Gastrocnemius medialis (tissue), 4 donors: ENCODE measurements at regions not wholly inside any gene's neighbourhood (a gene's known extent, or its start where the extent isn't known, plus 50 kb on each side); places are given as distances from the start of the nearest gene placed in this dataset.

Experiments
- ATAC-seq, 2 donors: fragments of 150-250 bp; one replicate each; pipeline ENCODE4 v1.9.1; 2016
- DNase-seq, 2 donors: peaks; one replicate each; pipeline ENCODE4 v3.0.0-alpha.2; 2019
- H3K27ac ChIP-seq, 4 donors: fragments of 200-600 bp; sonication (generic); 1 replicate in 1 of 4; 2 replicates in 3 of 4; pipeline ENCODE4 v1.5.1; 2016 to 2018; ENCODE audit warnings: mild to moderate bottlenecking in 2 of 4, moderate library complexity in 1 of 4
- H3K27me3 ChIP-seq, 3 donors: fragments of 200-600 bp; sonication (generic) in 2 of 3; 1 replicate in 1 of 3; 2 replicates in 2 of 3; pipeline versions ENCODE4 v1.5.1 to v1.6.0; 2016 to 2019; ENCODE audit warnings: mild to moderate bottlenecking in 1 of 3, moderate library complexity in 1 of 3
- H3K36me3 ChIP-seq, 2 donors: fragments of 200-600 bp; sonication (generic) in 1 of 2; one replicate each; pipeline ENCODE4 v1.5.1; 2017 to 2018
- H3K4me1 ChIP-seq, 2 donors: fragments of 200-600 bp; sonication (generic) in 1 of 2; one replicate each; pipeline ENCODE4 v1.5.1; 2016 to 2017; ENCODE audit warnings: mild to moderate bottlenecking in 2 of 2
- H3K4me3 ChIP-seq, 4 donors: fragments of 200-600 bp; sonication (generic) in 3 of 4; 1 replicate in 1 of 4; 2 replicates in 3 of 4; pipeline ENCODE4 v1.5.1; 2016 to 2019; ENCODE audit warnings: mild to moderate bottlenecking in 2 of 4
- H3K9me3 ChIP-seq, 3 donors: fragments of 200-600 bp; sonication (generic) in 2 of 3; 1 replicate in 1 of 3; 2 replicates in 2 of 3; pipeline ENCODE4 v1.5.1; 2016 to 2019
- POLR2A ChIP-seq, 2 donors: fragments of 450-650 bp; IDR thresholded peaks; one replicate each; pipeline ENCODE4 v1.6.1; 2017; ENCODE audit warnings: antibody characterized with exemption in 2 of 2, mild to moderate bottlenecking in 2 of 2, moderate library complexity in 2 of 2
- in situ Hi-C, 4 donors: fragments of 200-750 bp; cut with MboI; loops; one replicate each; pipeline versions ENCODE4 v1.15.0 to v1.8.0; 2017; ENCODE audit warnings: low sequenced_read_pairs in 4 of 4
- intact Hi-C: fragments of 100-400 bp; cut with DNase I; formaldehyde crosslinking; loops from one replicate; pipeline ENCODE4 v1.15.1; 2023; ENCODE audit warnings: low total_unique reads
- TF ChIP-seq, protein P1 (sequence below), 5 experiments: fragments of 450-650 bp in 3 of 5; fragments of 200-600 bp in 2 of 5; sonication (generic) in 2 of 5; IDR thresholded peaks in 4 of 5; conservative IDR thresholded peaks in 1 of 5; 1 replicate in 4 of 5; 2 replicates in 1 of 5; pipeline ENCODE4 v1.5.1; 2016 to 2019; ENCODE audit warnings: antibody characterized with exemption in 5 of 5, mild to moderate bottlenecking in 3 of 5, moderate library complexity in 3 of 5

DNA sequence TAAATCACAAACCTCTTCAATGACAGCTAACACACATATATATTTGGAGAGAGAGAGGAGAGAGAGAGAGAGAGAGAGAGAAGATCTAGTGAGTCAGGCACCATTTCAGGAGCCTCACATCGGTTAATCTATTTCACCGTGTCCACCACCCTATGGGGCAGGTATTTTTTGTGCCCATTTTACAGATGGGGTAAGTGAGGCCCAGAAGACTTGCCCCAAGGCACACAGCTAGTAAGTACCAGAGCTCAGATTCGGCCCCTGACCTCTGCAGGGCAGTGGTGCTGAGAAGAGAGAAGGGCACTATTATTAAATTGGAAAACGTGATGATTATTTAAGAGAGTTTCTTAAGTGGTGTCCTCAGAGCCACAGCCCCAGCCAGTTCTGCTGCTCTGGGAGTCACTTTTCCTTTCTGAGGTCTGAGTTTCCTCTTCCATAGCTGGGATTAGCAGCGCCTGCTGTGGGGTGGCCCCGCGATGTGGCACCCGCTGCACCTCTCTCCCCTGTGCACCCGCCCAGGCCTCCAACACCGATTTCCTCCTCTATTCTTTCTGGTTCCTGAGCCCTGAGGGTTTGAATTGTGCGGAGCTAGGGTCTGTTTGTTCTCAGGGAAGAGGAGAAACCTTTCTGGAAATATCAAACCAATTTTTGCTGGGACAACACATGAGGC is 303.9 kb downstream of the IRF8 start:
- in situ Hi-C loops, result no loop called here
- intact Hi-C loops, result no loop called here
- no peaks in the 10 kb centered on the region for H3K9me3 ChIP-seq
- no peaks in the 10 kb centered on the region for H3K4me1 ChIP-seq
- ATAC-seq (no peak), DNase-seq (no peak)
- TF ChIP-seq POLR2A (IDR thresholded peaks at IDR 0.05), result no peak
- TF ChIP-seq, protein P1, sequence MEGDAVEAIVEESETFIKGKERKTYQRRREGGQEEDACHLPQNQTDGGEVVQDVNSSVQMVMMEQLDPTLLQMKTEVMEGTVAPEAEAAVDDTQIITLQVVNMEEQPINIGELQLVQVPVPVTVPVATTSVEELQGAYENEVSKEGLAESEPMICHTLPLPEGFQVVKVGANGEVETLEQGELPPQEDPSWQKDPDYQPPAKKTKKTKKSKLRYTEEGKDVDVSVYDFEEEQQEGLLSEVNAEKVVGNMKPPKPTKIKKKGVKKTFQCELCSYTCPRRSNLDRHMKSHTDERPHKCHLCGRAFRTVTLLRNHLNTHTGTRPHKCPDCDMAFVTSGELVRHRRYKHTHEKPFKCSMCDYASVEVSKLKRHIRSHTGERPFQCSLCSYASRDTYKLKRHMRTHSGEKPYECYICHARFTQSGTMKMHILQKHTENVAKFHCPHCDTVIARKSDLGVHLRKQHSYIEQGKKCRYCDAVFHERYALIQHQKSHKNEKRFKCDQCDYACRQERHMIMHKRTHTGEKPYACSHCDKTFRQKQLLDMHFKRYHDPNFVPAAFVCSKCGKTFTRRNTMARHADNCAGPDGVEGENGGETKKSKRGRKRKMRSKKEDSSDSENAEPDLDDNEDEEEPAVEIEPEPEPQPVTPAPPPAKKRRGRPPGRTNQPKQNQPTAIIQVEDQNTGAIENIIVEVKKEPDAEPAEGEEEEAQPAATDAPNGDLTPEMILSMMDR (IDR thresholded peaks at IDR 0.05 in 4 of 5, conservative IDR thresholded peaks at IDR 0.05 in 1 of 5), result no peak
- peaks cover 35 to 36% (median 36%) of the 10 kb centered on the region in 3 donors for H3K27me3 ChIP-seq
- no peak overlapping the region for H3K4me3 ChIP-seq
- H3K27ac ChIP-seq, result no peak overlapping the region
- H3K36me3 ChIP-seq, result no peaks in the 10 kb centered on the region

DNA sequence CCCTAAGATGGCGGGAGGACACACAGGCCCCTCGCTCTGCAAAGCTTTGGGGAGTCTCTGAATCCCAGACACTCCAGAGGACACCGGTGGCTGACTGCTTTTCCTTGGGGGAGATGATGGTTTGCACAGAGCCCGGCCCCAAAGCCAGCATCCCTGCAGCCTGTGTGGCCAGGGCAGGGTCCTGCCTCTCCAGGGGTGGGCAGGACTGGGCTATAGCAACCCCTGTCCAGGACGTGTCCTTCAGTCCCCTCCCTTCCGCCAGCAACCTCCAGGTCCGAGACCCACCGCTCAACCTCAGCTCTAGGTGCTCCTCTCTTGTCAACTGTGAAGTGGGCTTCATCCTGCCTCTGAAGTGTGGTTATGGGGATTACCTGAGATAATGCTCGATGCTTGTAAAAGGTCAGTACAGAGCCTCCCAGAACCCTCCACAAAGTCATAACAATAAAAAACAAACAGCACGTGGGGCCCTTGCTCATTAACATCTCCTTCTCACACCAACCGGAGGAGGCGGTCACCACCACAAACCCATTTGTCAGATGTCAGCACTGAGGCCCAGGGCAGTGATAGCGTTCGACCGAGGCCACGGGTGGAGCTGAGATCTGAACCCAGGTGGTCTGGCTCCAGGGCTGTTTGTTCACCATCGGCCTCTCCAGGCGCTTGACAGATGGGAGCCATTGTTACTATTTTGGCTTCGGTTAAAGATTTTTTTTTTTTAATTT is 304.8 kb downstream of the IRF8 start:
- no peak overlapping the region for H3K4me3 ChIP-seq

DNA sequence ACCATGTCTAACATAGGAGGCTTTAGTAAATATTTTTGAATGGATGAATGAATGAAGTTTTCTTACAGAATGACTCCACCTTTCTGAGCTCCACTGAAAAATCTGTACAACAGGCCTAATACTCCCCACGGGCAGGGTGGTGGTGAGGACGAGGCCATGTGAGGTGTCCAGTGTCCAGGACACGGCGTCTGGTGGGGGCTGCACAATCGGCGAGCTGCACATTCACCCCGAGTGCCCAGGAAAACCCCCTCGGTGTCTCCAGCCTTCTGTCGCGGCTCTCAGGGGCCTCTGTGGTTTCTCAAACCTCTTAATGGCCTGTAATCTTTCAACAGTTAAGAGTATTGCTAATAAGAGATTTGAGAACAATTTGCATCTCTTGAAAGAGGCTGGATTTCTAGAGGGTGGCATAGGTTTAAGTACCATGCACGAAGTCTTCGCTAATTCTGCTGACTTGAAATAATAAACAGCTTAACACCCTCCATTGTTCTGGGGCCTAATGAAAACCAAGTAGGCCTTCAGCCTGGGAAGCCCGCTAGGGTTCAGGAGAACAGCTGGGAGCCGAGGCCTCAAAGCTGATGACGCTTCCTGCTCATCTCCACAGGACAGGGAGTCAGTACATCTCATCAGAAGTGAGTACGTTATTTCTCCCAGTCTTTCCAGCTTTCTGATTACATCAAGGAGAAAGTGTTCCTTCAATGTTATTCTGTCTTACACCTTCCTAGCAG is 304.6 kb upstream of the FOXF1 start:
- TF ChIP-seq, protein P1 (IDR thresholded peaks at IDR 0.05 in 4 of 5, conservative IDR thresholded peaks at IDR 0.05 in 1 of 5), result no peak
- no peaks in the 10 kb centered on the region for H3K9me3 ChIP-seq
- H3K27ac ChIP-seq, result no peak overlapping the region
- intact Hi-C loops, result no loop called here
- no peak overlapping the region for H3K4me3 ChIP-seq
- no peaks in the 10 kb centered on the region for H3K36me3 ChIP-seq
- in situ Hi-C loops, result no loop called here
- ATAC-seq, result no peak
- peaks cover 8 to 14% (median 10%) of the 10 kb centered on the region in 3 donors for H3K27me3 ChIP-seq
- no peak for DNase-seq
- no peaks in the 10 kb centered on the region for H3K4me1 ChIP-seq

More for the DNA sequence above, 304.8 kb downstream of the IRF8 start:
- no peaks in the 10 kb centered on the region for H3K4me1 ChIP-seq
- H3K9me3 ChIP-seq, result no peaks in the 10 kb centered on the region
- ATAC-seq (no peak), DNase-seq (no peak)
- H3K27ac ChIP-seq, result no peak overlapping the region
- in situ Hi-C loops (no loop called here), intact Hi-C loops (no loop called here)
- peaks cover 27 to 28% (median 28%) of the 10 kb centered on the region in 3 donors for H3K27me3 ChIP-seq
- TF ChIP-seq, protein P1 (IDR thresholded peaks at IDR 0.05 in 4 of 5, conservative IDR thresholded peaks at IDR 0.05 in 1 of 5), result no peak
- no peak for TF ChIP-seq POLR2A (IDR thresholded peaks at IDR 0.05)
- H3K36me3 ChIP-seq, result no peaks in the 10 kb centered on the region

DNA sequence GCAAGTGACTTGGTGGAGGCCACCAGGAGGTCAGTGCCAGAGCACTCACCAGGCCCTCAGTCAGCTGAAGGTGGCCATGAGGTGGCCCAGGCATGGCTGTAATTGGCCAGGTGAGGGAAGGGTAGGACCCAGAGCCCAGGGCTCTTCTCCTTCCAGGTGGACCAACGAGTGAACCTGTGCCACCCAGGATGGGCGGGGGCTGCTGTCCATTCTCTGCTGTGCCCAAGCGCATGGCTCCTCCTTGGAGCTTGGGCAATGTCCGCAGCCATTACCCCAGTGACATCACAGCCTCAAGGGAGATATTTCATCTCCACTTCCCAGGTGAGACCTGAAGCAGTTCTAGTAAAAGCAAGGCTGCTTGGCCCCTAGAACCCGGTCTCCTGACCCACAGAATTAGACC is 303.0 kb upstream of the FOXF1 start:
- Histone ChIP-seq H3K9me3 (no peaks in the 10 kb centered on the region), H3K27me3 (no peaks in the 10 kb centered on the region), H3K4me3 (no peak overlapping the region), H3K36me3 (no peaks in the 10 kb centered on the region), H3K4me1 (no peaks in the 10 kb centered on the region), H3K27ac (no peak overlapping the region)
- intact Hi-C loops, result no loop called here
- DNase-seq (no peak), ATAC-seq (no peak)
- TF ChIP-seq POLR2A (IDR thresholded peaks at IDR 0.05), result no peak
- TF ChIP-seq, protein P1 (IDR thresholded peaks at IDR 0.05 in 4 of 5, conservative IDR thresholded peaks at IDR 0.05 in 1 of 5), result no peak
- in situ Hi-C loops, result no loop called here
